MM.1S (cell line): ENCODE measurements at regions not wholly inside any gene's neighbourhood (a gene's known extent, or its start where the extent isn't known, plus 50 kb on each side); places are given as distances from the start of the nearest gene placed in this dataset.

Experiments used
- DNase-seq: peaks from one replicate; pipeline ENCODE4 v3.0.0-alpha.2; 2015
- H2AFZ ChIP-seq: fragments of 300-600 bp; sonication (generic); 2 replicates; pipeline ENCODE4 v1.6.0; 2016; ENCODE audit warnings: antibody characterized with exemption, low read length
- H3F3A ChIP-seq: fragments of 300-600 bp; sonication (generic); 2 replicates; pipeline ENCODE4 v1.6.1; 2016; ENCODE audit warnings: mild to moderate bottlenecking, antibody characterized with exemption, low read length, moderate library complexity, mixed read lengths; ENCODE audit not compliant: insufficient read depth
- H3K27ac ChIP-seq: fragments of 300-600 bp; sonication (generic); 2 replicates; pipeline ENCODE4 v1.5.1; 2016; ENCODE audit warnings: mild to moderate bottlenecking, low read length
- H3K27me3 ChIP-seq: fragments of 300-600 bp; sonication (generic); replicated peaks from 2 replicates; pipeline ENCODE4 v1.6.0; 2016; ENCODE audit warnings: low read length; ENCODE audit not compliant: insufficient read depth
- H3K36me3 ChIP-seq: fragments of 300-600 bp; sonication (generic); replicated peaks from 2 replicates; pipeline ENCODE4 v1.6.1; 2016; ENCODE audit warnings: mild to moderate bottlenecking, low read length, mixed read lengths; ENCODE audit not compliant: insufficient read depth
- H3K4me1 ChIP-seq: fragments of 300-600 bp; sonication (generic); 2 replicates; pipeline ENCODE4 v1.6.1; 2016; ENCODE audit warnings: low read length, mixed read lengths
- H3K4me2 ChIP-seq: fragments of 300-600 bp; sonication (generic); 2 replicates; pipeline ENCODE4 v1.6.0; 2016; ENCODE audit warnings: low read depth, low read length
- H3K4me3 ChIP-seq: fragments of 300-600 bp; sonication (generic); 2 replicates; pipeline ENCODE4 v1.5.1; 2016; ENCODE audit warnings: low read length, mixed read lengths
- H3K79me2 ChIP-seq: fragments of 300-600 bp; sonication (generic); 2 replicates; pipeline ENCODE4 v1.6.1; 2016; ENCODE audit warnings: mixed run types, low read length, mixed read lengths
- H3K9ac ChIP-seq: fragments of 300-600 bp; sonication (generic); 2 replicates; pipeline ENCODE4 v1.6.1; 2016; ENCODE audit warnings: low read length, mixed read lengths
- H3K9me2 ChIP-seq: fragments of 300-600 bp; sonication (generic); replicated peaks from 2 replicates; pipeline ENCODE4 v1.6.1; 2016; ENCODE audit warnings: mild to moderate bottlenecking, low read length, mixed read lengths; ENCODE audit not compliant: insufficient read depth
- H3K9me3 ChIP-seq: fragments of 300-600 bp; sonication (generic); replicated peaks from 2 replicates; pipeline ENCODE4 v1.6.1; 2016; ENCODE audit warnings: mild to moderate bottlenecking, low read length, mixed read lengths; ENCODE audit not compliant: insufficient read depth
- H4K20me1 ChIP-seq: fragments of 300-600 bp; sonication (generic); 2 replicates; pipeline ENCODE4 v1.6.1; 2016; ENCODE audit warnings: mild to moderate bottlenecking, low read length, moderate library complexity, mixed read lengths; ENCODE audit not compliant: insufficient read depth
- EZH2 ChIP-seq: fragments of 300-600 bp; sonication (generic); optimal IDR thresholded peaks from 2 replicates; pipeline ENCODE3; 2017; ENCODE audit warnings: low read depth, mild to moderate bottlenecking, antibody characterized with exemption, low read length, mixed read lengths
- EZH2phosphoT487 ChIP-seq: fragments of 300-600 bp; sonication (generic); IDR thresholded peaks from 2 replicates; pipeline ENCODE4 v1.6.1; 2018; ENCODE audit warnings: antibody characterized with exemption, low read length
- TF ChIP-seq, protein P1 (sequence below): fragments of 300-600 bp; sonication (generic); IDR thresholded peaks from 2 replicates; pipeline ENCODE4 v1.5.1; 2016; ENCODE audit warnings: antibody characterized with exemption, low read length, mixed read lengths

DNA sequence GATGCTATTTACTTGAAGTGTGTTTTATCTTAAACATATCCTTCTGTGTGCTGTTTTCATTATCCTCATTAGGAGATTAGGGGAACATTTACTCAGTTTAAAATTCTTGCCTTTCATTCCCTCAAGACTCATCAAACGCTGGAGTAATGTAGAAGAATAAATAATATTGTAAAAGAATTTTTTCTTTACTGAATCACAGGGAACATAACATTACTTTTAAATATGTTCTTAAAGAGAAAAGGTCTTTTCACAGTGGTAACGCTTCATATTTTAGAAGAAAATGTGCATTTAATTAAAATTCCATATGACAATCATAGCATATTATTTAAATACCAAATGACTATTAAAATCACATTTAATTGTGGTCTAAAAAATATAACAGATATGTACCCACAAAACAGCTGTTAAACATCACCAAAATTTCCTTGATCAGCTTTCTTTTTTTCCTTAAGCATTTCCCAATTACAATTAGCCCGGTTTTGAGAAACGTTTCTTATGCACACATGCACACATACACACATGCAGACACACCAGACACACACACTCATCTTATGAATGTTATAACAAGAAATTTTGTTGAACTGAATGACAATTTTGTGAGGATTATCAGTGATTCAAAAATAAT, 102.0 kb upstream of the GLI3 start:
- Histone ChIP-seq H3K9ac (no peak overlapping the region), H4K20me1 (no peaks in the 10 kb centered on the region), H3K4me1 (peaks cover 5% of the 10 kb centered on the region), H3K4me2 (peak overlapping the region; percentile 67), H3K4me3 (peak overlapping the region; percentile 36; the same call in 1 of the 2 replicates), H3K27ac (peak overlapping the region; percentile 28; the same call in 1 of the 2 replicates), H3K9me3 (no peaks in the 10 kb centered on the region), H3K9me2 (no peaks in the 10 kb centered on the region), H3K79me2 (no peaks in the 10 kb centered on the region), H3K36me3 (no peaks in the 10 kb centered on the region), H3F3A (0 out of 2 replicates have a peak, but pooled peaks cover 5% of the 10 kb centered on the region), H2AFZ (peak overlapping the region; percentile 60), H3K27me3 (no peaks in the 10 kb centered on the region)
- TF ChIP-seq EZH2: no peak
- no peak for TF ChIP-seq EZH2phosphoT487
- TF ChIP-seq, protein P1, sequence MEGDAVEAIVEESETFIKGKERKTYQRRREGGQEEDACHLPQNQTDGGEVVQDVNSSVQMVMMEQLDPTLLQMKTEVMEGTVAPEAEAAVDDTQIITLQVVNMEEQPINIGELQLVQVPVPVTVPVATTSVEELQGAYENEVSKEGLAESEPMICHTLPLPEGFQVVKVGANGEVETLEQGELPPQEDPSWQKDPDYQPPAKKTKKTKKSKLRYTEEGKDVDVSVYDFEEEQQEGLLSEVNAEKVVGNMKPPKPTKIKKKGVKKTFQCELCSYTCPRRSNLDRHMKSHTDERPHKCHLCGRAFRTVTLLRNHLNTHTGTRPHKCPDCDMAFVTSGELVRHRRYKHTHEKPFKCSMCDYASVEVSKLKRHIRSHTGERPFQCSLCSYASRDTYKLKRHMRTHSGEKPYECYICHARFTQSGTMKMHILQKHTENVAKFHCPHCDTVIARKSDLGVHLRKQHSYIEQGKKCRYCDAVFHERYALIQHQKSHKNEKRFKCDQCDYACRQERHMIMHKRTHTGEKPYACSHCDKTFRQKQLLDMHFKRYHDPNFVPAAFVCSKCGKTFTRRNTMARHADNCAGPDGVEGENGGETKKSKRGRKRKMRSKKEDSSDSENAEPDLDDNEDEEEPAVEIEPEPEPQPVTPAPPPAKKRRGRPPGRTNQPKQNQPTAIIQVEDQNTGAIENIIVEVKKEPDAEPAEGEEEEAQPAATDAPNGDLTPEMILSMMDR: no peak
- no peak for DNase-seq

DNA sequence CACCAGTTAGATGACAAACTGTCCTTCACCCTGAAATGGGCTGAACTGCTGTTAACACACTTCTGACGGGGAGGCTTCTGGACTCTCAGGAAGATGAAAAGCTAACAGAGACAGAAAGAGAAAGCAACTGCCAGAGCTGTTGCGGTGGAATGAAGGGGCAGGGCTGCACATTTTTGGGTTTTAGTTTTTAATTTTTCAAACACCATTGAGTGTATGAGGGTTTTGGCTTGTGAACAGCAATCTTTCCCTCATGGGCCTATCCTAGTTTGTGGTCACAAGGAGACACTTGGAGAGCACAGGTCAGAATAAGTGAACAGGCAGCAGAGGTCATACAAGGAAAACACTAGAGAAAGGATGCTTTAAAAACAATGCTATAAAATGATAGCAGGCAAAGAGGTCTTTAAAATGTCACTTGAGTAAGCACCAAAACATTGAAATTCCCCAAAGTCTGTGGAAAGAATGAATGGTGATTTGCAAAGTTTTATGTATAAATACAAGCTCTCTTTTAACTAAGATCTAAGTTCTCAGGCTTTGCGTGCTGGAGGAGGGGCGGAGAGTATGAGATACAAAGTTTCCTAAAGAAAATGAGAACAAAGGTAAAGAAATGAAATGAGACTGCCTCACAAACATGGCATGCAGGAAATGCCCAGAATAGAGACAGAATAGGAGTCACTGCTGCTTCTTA, 101.4 kb upstream of the GLI3 start:
- no peaks in the 10 kb centered on the region for H3K79me2 ChIP-seq

DNA sequence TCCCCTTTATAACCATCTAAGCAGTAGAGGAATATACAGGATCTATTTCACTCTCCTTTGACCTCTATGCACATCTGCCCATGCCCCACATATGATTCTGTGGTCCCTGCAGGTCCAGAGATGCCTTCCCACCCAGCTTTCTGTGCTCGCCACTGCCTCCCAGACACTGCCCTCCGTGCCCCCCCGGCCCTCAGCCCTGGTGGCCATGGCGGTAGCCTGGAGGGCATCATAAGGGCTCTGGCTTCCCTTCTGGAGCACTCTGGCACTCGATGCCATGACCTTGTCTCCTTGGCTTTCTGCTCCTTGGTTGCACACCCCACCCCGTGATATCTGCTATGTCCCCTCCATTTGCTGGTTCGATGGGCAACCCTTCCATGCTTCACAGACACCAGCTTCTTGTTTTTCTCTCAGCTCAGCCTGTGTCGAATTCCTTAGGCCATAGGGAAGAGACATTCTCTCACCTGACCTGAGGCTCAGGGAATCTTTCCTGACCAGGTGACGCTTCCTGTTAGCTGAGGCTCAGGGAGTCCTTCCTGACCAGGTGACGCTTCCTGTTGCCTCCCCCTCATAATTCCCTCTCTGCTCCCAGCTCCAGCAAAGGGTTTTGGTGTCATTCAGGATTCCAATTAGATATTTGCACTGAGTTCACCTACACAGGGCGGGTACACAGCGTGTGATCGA, 100.4 kb upstream of the GLI3 start:
- DNase-seq: no peak
- no peak overlapping the region for H3K9ac ChIP-seq
- no peak for TF ChIP-seq EZH2phosphoT487
- TF ChIP-seq, protein P1: no peak
- TF ChIP-seq EZH2: no peak
- H3K27ac ChIP-seq: no peak overlapping the region
- no peaks in the 10 kb centered on the region for H3K9me2 ChIP-seq
- no peaks in the 10 kb centered on the region for H3K27me3 ChIP-seq
- 0 out of 2 replicates have a peak, but pooled peaks cover 5% of the 10 kb centered on the region for H3F3A ChIP-seq
- H3K9me3 ChIP-seq: no peaks in the 10 kb centered on the region
- H2AFZ ChIP-seq: no peak overlapping the region
- no peaks in the 10 kb centered on the region for H4K20me1 ChIP-seq
- peaks cover 5% of the 10 kb centered on the region for H3K4me1 ChIP-seq
- H3K4me2 ChIP-seq: no peak overlapping the region
- H3K36me3 ChIP-seq: no peaks in the 10 kb centered on the region
- H3K79me2 ChIP-seq: no peaks in the 10 kb centered on the region
- no peak overlapping the region for H3K4me3 ChIP-seq

More for the DNA sequence above, 101.4 kb upstream of the GLI3 start:
- H3F3A ChIP-seq: 0 out of 2 replicates have a peak, but pooled peaks cover 5% of the 10 kb centered on the region
- peak overlapping the region; percentile 36 for H3K4me3 ChIP-seq
- peak overlapping the region; percentile 60 for H2AFZ ChIP-seq
- no peaks in the 10 kb centered on the region for H4K20me1 ChIP-seq
- peak overlapping the region; percentile 32; the same call in 1 of the 2 replicates for H3K9ac ChIP-seq
- H3K9me2 ChIP-seq: no peaks in the 10 kb centered on the region
- H3K27me3 ChIP-seq: no peaks in the 10 kb centered on the region
- H3K36me3 ChIP-seq: no peaks in the 10 kb centered on the region
- peaks cover 5% of the 10 kb centered on the region for H3K4me1 ChIP-seq
- no peaks in the 10 kb centered on the region for H3K9me3 ChIP-seq
- no peak for TF ChIP-seq EZH2phosphoT487
- TF ChIP-seq, protein P1: no peak
- peak overlapping the region; percentile 67 for H3K4me2 ChIP-seq
- DNase-seq: peak; percentile 68
- H3K27ac ChIP-seq: peak overlapping the region; percentile 28; the same call in 1 of the 2 replicates
